GM21367 (cell line): ENCODE measurements at regions not wholly inside any gene's neighbourhood (a gene's known extent, or its start where the extent isn't known, plus 50 kb on each side); places are given as distances from the start of the nearest gene placed in this dataset.

Source experiments
- ATAC-seq: cut with Tn5 transposase; IDR thresholded peaks from one replicate; pipeline ENCODE4 v1.9.1; 2021; ENCODE audit not compliant: unreplicated experiment

- ATAC-seq, result no peak
Measured at GRCh38 chr17:74040291-74040690, 163.2 kb upstream of the RPL38 start.

DNA sequence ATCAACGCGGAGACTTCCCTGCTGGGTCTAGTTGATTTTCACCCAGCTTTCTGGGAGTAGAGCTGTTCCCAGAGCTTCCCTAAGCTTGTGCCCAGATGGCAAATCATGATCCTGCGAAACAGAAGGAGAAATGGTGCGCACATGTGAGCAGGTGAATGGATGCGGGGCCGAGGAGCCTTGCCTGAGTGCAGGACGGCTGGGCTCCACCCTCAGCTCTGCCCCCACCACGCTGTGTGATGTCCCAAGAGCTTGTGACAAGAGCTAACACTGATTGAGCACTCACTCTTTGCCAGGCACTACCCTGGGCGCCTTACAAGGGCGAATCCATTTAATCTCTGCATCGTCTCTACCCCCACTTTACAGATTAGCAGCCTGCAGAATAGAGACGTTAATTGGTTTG is 162.7 kb upstream of the RPL38 start:
- no peak for ATAC-seq

DNA sequence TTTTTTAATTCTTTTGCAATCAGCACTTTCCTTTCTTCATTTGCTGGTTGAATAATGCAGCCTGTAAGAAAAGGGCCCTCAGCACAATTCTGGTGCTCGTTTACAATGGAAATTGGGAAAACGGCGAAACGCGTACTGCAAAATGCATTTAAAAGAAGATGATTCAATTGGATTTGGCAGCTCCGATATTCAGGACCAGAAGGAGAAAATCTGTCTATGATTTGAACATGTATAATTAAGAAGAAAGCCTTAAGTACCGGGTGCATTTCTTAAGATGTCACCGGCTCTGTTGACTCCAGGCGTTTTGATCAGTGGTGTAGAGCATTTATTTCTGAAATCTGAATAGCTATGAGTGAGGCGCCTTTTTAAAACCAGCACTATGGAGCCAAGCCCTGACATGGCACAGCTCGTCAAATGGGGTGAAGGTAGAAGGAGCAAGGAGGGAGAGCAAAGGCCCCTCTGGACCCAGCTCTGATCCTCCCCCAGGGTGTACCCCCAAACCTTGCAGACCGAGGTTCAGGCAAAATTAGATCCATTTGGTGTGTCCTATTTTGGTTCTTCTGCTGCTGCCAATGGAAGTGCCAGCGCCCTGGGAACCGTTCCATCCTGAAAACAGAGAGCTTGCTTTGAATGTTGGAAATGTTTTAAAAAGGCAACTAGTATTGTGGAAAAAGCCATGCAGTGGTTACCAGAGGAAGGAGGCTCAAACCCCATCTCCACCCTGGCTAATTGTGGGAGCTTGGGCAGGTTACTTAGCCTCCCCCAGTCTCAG is 161.4 kb upstream of the RPL38 start:
- no peak for ATAC-seq

- ATAC-seq, result no peak
Measured at GRCh38 chr17:74042744-74043486, 160.6 kb upstream of the RPL38 start.

- no peak for ATAC-seq
Measured at GRCh38 chr17:74043976-74044375, 159.5 kb upstream of the RPL38 start.

GRCh38 chr17:74045608-74046280 is 157.7 kb upstream of the RPL38 start:
- no peak for ATAC-seq

DNA sequence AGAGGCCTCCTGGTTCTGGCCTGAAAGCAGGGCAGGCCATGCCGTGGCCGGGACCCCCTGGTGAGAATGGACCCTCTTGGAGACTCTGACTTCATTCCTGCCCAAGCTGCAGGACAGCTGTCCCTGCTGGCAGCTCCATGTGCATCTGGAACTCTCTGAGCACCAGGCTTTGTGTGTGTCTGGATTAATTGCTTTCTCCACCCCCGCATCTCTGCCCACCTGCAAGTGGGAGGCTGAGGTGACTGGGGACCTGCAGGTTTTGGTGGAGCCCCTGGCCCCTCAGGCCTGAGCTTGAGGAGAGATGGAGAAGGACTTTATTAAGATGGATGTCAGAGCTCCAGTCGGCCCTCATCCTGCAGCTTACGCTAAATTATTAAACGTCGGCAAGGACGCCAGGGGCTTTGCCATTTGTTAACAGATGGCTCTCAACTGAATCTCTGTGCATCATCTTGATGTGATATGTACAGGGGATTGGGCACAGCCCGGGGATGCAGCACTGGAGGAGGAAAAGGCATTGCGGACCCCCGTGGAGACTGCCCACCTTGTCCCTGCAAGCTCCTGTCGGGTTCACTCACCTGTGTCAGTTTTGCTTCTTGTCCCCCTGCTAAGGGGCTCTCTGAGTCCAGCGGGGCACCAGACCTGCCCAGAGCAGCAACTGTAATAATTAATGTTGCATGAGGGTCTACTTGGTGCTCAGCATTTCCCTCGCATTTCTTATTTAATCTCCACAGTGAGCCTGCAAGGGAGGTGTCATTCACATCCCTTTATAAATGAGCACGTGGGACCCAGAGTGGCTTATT is 154.1 kb upstream of the RPL38 start:
- ATAC-seq, result no peak

DNA sequence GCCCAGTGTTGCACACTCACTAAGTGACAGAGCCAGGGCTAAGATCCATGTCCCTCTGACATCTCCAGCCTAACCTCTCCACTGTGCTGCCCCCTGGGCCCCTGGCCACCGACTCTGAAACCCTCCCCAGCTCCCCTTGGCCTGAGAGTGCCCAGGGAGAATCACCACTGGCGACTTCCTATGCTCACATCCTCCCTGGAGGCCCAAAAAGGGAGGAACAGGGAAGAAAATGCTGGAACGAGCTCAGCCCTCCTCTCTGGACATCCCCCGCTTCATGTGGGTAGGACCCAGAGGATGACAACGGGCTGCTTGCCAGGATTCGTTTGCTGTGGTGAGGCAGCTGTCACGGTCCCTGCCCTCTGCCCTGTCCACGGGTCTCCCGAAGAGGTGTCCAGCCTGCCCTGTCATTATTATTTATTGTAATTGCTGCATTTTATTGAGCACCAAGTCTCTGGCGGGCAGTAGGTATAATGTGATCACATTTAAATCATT is 153.5 kb upstream of the RPL38 start:
- no peak for ATAC-seq

GRCh38 chr17:74051348-74051747 is 152.1 kb upstream of the RPL38 start:
- ATAC-seq, result no peak

- no peak for ATAC-seq
Measured at GRCh38 chr17:74052993-74053711, 150.3 kb upstream of the RPL38 start.

- no peak for ATAC-seq
Measured at GRCh38 chr17:74053712-74054078, 149.8 kb upstream of the RPL38 start.

DNA sequence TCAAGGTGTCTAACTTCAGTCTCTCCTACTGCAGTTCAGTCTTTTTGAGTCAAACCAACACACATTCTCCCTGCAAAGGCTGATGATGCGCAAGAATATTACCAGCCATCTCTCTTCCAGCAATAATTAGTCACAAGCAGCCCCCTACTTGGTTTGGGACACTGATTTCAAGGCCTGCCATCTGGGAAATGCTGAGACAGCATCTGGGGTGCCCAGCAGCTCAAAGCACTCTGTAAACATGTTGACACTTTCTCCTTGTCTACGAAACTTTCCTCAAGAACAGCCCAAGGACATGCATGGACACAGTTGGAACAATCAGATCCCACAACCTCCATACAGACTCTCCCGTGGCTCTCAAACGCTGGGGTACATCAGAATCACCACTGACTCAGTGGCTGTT is 149.2 kb upstream of the RPL38 start:
- no peak for ATAC-seq

- no peak for ATAC-seq
Measured at GRCh38 chr17:74055508-74056160, 147.8 kb upstream of the RPL38 start.

DNA sequence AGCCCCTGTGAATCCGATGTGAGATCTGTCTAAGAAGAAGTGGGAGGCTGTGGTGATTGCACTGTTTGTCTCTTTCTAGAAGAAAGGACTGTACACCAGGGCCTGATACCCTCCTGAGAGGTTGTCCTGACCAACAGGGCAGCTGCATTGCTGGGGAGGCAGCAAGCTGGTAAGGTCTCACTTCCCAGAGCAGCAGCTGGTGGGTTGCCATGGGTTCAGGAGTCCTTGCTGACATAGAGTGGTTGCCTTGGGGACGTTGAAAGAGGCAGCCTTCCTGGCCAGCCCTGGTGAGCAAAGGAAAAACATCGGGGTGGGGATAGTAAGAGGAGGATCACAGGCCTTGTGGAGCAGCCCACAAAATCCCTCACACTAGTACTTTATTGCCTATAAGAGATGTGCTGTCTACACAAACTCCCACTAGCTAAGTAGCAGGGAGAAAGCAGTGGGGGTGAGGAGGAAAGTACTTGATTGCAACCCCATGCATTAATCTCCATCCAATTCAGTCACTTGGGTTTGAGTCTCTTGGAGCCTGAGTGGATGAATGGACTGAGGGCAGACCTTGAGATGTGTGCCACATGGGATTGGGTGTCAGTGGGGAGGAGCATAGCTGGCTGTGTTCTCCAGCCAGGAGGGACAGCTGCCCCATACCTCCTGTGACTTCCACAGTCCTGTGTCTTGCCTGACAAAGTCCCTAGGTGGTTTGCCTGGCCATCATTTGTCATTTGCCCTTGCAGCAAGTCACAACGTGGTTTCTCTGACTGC is 143.8 kb upstream of the RPL38 start:
- no peak for ATAC-seq

GRCh38 chr17:74061758-74062157 is 141.7 kb upstream of the RPL38 start:
- ATAC-seq, result no peak

GRCh38 chr17:74062234-74062633 is 141.2 kb upstream of the RPL38 start:
- no peak for ATAC-seq

DNA sequence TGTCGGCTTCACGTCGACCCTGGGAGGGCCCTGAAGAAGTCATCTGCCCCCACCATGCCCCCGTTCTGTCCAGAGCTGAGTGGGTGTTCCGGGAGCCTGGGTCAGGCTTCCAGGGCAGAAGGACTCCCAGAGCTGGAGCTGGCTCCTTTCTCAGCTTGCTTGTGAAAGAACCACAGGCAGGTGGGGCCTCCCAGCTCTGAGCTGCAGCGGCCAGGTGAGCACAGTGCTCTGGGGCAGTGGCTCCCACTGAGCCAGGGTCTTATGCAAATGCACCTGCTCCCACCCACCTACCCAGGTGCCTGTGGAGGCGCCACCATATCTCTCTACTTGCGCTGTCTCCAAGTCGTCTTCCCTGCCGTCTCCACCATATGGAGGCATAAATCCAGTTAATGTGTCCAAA is 140.0 kb upstream of the RPL38 start:
- no peak for ATAC-seq

- no peak for ATAC-seq
Measured at GRCh38 chr17:74070374-74070773, 133.1 kb upstream of the RPL38 start.

- no peak for ATAC-seq
Measured at GRCh38 chr17:74070998-74071679, 132.3 kb upstream of the RPL38 start.
